ENCODE measurements at regions not wholly inside any gene's neighbourhood (a gene's known extent, or its start where the extent isn't known, plus 50 kb on each side); places are given as distances from the start of the nearest gene placed in this dataset.
"Not testable (repeated sequence)": the region's sequence is repeated elsewhere in the genome, so short reads cannot be mapped to it uniquely, and the experiment has no call there.

GRCh38 chr14:34065236-34065635 is 114.4 kb upstream of the EGLN3 start:
- no peak for DNase-seq (ENCODE audit: low read depth)

- DNase-seq (ENCODE audit: low read depth): peak; percentile 65
These were observed 113.5 kb upstream of the EGLN3 start for GRCh38 chr14:34064349-34064748.

- no peak for DNase-seq (ENCODE audit: low read depth)
These were observed 112.7 kb upstream of the EGLN3 start for GRCh38 chr14:34063470-34064164.

DNA sequence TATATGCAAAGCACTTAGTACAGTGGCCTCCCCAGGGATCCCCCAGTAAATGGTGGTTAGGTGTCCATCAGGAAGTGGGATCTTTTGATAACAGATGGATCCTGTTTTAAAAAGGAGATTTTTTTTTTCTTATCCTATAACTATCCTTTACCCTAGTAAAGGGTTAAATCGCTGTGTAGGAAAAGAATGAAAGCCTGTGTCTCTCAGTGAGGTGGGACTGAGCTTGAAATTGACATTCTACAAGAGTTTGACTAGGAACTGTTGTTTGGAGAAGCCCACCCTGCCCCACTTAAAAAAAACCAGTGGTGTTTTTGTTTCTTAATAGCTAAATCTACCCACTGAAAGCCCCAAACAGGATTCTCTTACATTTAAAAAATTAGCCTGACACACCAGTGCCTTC is 112.2 kb upstream of the EGLN3 start:
- DNase-seq (ENCODE audit: low read depth): no peak

GRCh38 chr14:34062353-34062973 is 111.6 kb upstream of the EGLN3 start:
- no peak for DNase-seq (ENCODE audit: low read depth)

DNA sequence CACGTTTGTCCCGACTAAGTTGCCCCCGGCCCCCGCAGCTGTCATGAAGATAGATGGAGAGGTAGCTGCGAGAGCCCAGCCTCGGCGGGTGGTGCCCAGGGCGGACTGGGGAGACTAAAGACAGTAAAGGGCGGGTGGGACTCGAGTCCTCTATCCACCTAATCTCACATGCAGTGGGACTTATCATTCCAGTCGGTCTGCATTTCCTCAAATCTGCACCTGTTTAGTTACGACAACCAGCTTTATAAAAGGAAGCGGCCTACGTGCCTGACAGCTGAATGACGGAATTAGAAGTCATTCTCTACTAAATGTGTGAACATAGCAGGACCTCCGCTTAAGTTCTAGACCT is 109.8 kb upstream of the EGLN3 start:
- DNase-seq (ENCODE audit: low read depth): no peak

DNA sequence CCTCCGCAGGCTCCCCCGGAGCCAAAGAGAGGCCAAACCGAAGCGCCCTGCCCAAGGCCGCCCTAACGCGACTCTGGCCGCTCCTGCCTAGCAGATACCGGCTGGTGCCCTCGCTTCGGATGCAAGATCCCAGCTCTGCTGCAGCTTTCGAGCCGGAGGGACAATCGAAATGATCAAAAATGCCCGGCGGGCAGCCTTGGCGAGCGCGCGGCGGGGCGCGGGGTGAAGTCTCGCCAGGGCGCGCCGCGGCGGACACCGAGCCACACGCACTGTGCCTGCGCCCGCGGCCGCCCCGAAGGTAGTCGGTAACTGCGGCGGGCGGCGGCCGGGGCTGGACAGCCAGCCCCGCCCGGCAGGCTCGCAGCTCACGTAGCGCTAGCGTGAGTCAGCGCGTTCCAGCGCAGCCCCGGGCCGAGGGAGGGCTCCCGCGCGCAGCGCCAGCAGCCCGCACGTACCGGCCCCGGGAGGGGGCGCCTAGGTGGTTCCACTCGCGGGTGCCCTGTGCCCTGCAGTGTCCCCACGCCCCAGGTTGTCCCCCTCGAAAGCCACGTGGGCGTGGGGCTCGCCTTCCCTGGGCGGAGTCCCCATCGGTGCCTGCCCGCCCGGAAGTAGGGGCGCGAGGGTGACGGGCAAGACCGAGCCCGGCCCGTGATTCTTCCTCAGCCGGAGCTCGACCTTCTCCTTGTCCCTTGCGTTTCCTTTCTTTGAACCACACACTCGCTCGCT is 109.2 kb upstream of the EGLN3 start:
- DNase-seq (ENCODE audit: low read depth): no peak

GRCh38 chr14:34059037-34059924 is 108.4 kb upstream of the EGLN3 start:
- DNase-seq (ENCODE audit: low read depth): no peak

GRCh38 chr14:34058510-34058909 is 107.6 kb upstream of the EGLN3 start:
- DNase-seq (ENCODE audit: low read depth): no peak

GRCh38 chr14:34056046-34056445 is 105.2 kb upstream of the EGLN3 start:
- no peak for DNase-seq (ENCODE audit: low read depth)

DNA sequence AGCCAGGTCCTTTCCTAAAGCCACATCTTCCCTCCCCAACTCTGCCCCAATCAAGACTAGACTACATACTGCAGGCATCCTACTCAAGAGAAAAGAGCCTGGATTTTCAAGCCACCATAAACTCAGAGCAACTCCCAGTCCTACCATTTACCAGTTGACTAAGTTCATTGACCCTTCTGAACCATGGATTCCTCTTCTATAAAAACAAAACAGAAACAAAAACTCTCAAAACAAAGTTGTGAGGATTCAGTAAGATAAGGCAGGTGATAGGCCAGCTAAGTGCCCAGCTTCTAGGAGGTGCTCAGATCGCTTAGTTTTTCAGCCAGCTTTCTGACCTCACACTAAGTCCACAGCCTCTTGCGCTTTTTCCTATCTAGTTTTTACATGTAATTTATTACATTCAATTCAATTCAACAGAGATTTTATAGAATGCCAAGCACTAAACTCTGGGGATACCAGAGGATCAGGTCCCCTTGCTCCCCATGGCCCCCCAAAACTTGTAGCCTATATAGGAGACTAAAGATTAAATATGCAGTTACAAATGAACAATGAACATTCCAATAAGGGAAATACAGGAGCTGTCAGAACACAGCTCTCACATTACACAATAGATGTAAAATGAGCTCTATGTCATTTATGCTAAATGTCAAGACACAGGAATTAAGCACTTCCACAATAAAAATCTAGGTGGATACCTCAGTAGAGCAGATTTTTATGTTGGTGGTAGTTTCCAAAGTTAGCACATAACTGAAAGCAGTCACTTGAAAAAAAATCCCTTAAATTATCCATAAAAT is 104.5 kb upstream of the EGLN3 start:
- no peak for DNase-seq (ENCODE audit: low read depth)

DNA sequence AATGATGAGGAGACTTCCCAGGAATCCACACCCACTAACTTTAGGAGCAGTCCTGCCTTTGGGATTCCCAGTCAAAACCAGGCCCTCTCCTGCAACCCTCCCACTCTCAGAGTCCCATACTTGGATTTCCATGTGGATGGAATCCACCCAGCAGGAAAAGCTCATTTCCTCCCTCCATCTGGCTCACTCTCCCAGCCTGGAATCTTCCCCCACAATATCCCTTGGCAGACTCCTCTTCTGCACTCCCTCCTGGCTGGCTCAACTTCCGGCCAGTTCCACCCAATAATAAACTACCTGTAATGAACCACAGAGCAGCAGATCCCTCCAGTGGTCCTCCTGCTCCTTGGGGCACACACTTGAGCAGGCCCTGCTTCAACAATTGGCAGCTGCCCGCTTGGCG is 102.8 kb upstream of the EGLN3 start:
- peak; percentile 83 for DNase-seq (ENCODE audit: low read depth)

DNA sequence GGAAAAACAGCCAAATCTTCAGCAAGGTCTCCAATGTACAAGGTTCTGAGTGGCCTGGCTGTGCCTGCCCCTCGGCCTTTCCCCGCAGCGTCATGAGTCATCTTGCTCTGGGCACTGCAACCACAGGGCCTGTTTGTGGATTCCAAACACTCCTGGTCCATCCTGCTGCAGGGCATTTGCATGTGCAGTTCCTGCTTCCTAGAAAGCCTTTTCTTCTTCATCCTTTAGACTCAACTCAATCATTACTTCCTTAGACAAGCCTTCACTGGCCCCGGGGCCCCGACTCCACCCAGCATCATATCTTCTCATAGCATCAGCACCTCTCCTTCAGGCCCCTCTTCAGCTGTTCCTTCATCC is 101.8 kb upstream of the EGLN3 start:
- DNase-seq (ENCODE audit: low read depth): no peak

DNA sequence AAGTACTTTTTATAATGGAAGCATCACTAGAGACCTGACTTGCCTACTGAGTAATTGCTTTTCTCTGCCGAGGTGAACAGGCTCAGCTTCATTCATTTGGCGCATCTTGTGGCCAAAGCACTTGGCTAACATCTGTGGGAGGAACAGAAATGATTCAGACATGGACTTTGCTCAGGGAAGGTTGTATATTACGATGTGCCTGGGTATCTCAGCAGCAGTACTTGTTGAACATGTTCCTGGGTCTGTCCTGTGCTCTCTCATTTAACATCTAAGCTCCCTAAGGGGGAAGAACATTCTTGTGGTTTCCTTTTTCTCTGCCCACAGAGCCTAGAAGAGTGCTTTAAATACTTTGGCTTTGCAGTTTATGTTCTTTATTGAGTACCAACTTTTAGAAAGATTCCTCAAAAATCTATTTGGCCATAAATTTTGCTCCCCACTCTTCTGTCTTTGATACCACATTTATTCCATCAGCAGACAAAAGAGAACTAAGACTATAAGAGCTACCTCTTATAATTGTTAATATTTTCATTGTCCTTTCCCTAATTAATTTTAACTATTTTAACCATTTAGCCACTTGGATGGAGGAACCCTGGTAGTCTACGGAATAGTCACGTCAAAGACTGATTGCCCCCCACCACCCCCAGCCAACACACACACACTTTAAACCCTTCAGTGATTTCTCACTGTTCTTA is 101.2 kb upstream of the EGLN3 start:
- DNase-seq (ENCODE audit: low read depth): no peak

GRCh38 chr14:34050606-34051005 is 99.7 kb upstream of the EGLN3 start:
- no peak for DNase-seq (ENCODE audit: low read depth)

- DNase-seq (ENCODE audit: low read depth): no peak
These were observed 98.9 kb upstream of the EGLN3 start for GRCh38 chr14:34049790-34050189.

DNA sequence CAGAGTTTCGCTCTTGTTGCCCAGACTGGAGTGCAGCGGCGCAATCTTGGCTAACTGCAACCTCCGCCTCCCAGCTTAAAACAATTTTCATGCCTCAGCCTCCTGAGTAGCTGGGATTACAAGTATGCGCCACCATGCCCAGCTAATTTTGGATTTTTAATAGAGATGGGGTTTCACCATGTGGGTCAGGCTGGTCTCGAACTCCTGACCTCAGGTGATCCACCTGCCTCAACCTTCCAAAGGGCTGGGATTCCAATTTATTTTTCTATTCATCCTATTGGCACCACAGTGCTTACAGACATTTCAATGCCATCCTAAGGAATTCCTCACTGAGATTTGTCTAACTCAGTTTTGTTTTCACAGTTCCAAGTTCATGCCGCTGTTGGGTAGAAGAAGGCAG is 98.3 kb upstream of the EGLN3 start:
- DNase-seq (ENCODE audit: low read depth): not testable (repeated sequence)

DNA sequence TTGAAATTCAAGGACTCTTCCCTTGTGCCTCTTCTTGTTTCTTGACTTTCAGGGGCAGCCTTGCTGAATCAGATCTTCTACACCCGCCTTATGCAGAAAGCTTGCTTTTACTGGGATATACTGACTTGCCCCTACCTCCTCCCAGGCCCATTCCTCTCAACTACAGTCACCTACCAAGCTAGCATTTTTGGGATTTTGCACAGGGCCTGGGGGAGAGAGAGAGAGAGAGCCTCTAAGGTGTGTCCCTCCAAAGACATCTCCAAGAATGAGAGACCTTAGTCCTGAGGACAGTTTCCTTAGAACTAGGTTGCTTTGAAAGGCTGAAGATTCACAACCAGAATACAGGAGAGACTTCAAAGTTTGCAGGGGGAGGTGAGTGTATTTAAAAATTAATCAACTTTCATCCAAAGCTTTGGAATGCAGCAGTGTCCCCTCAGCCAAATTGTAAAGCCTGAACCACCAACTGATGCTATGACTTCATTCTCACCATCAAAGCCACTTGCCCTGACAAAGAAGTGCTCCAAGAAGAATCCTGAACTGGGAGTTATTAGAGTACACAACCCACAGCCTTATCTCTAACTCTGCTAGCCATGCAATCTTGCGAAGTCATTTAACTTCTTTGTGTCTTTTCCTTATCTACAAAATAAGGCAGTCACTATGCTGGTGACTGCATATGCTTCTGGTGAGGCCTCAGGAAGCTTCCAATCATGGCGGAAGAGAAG is 96.1 kb upstream of the EGLN3 start:
- DNase-seq (ENCODE audit: low read depth): no peak

DNA sequence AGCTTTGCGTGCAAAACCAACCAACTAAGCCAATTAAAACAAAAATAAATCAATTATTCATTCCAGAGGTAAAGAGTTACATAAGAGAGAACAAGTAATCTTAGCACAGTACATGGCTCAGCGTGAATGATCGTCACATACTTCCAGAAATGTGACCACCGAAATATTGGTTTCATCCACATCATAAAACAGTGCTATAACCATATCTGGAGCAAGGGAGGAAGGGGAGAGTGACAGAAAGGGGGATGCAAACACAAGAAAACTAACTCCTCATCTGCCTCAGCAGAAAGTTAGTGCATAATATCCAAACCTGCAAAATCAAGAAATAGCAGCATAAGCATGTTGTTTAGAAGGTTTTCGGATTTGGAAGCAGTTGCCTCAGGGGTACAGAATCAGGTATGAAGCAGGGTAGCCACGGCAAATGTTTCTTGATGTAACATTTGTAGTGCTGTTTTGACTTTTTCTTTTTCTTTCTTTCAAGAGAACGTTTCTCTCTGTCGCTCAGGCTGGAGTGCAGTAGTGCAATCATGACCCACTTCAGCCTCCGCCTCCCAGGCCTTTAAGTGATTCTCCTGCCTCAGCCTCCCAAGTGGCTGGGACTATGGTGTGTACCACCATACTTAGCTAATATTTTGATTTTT is 93.9 kb upstream of the EGLN3 start:
- no peak for DNase-seq (ENCODE audit: low read depth)

- DNase-seq (ENCODE audit: low read depth): no peak
These were observed 93.4 kb upstream of the EGLN3 start for GRCh38 chr14:34044373-34044637.

Data from forelimb muscle (tissue), 1 donor.